Suprapubic skin (tissue), 3 donors: ENCODE measurements at regions not wholly inside any gene's neighbourhood (a gene's known extent, or its start where the extent isn't known, plus 50 kb on each side); places are given as distances from the start of the nearest gene placed in this dataset.

ENCODE experiments used
- CTCF ChIP-seq, 2 donors: fragments of 200-600 bp in 1 of 2; fragments of 450-650 bp in 1 of 2; sonication (generic) in 1 of 2; IDR thresholded peaks; one replicate each; pipeline ENCODE4 v1.5.1; 2016 to 2019; ENCODE audit warnings: antibody characterized with exemption in 2 of 2, mild to moderate bottlenecking in 1 of 2, moderate library complexity in 1 of 2
- POLR2AphosphoS5 ChIP-seq, 3 donors: sonication (generic); formaldehyde crosslinking; IDR thresholded peaks; one replicate each; pipeline ENCODE4 v1.6.1; 2017; ENCODE audit warnings: antibody characterized with exemption in 3 of 3

DNA sequence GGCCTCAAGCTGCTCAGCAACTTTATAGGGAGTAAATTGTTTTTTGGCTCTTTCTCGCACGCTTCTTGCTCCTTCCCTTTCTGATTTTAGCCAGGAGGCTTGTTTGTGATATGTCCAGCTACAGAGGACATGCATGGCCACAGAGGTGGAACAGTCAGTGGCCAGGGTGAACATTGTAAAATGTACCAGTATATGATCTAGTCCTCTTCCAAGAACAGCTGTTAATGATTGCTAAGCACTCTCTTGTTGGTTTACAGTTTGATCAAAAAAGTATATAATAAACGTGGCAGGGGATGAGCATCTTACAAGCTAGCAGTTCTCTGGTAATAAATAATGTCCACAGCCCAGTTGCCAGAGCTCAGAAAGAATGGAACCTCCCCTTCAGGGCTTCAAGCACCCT, 461.7 kb upstream of the DYNLRB2 start:
- no peak for TF ChIP-seq CTCF (IDR thresholded peaks at IDR 0.05)
- TF ChIP-seq POLR2AphosphoS5 (IDR thresholded peaks at IDR 0.05): no peak
